GM12874 (cell line): ENCODE measurements at regions not wholly inside any gene's neighbourhood (a gene's known extent, or its start where the extent isn't known, plus 50 kb on each side); places are given as distances from the start of the nearest gene placed in this dataset.

Experiments
- CTCF ChIP-seq: IDR thresholded peaks from 2 replicates; pipeline ENCODE4 v1.5.1; 2011; ENCODE audit warnings: low read depth, mild to moderate bottlenecking, control low read depth, low read length, moderate library complexity; ENCODE audit not compliant: insufficient read depth

- TF ChIP-seq CTCF = no peak
Observed at GRCh38 chr20:22335210-22335609, 249.2 kb downstream of the FOXA2 start.

GRCh38 chr20:22333885-22334545, 250.4 kb downstream of the FOXA2 start:
- TF ChIP-seq CTCF = peak; percentile 75

GRCh38 chr20:22324505-22324904, 259.9 kb downstream of the FOXA2 start:
- TF ChIP-seq CTCF = no peak

- TF ChIP-seq CTCF = no peak
Observed at GRCh38 chr20:22322513-22322912, 261.9 kb downstream of the FOXA2 start.

GRCh38 chr20:22321191-22321590, 263.2 kb downstream of the FOXA2 start:
- TF ChIP-seq CTCF = no peak

- no peak for TF ChIP-seq CTCF
Observed at GRCh38 chr20:22320245-22320915, 264.0 kb downstream of the FOXA2 start.

GRCh38 chr20:22315771-22316170, 268.6 kb downstream of the FOXA2 start:
- TF ChIP-seq CTCF = no peak
